Ishikawa (cell line): ENCODE measurements at regions not wholly inside any gene's neighbourhood (a gene's known extent, or its start where the extent isn't known, plus 50 kb on each side); places are given as distances from the start of the nearest gene placed in this dataset.

Source experiments
- CEBPB ChIP-seq: IDR thresholded peaks from 2 replicates; pipeline ENCODE4 v1.6.1; 2012
- CREB1 ChIP-seq: IDR thresholded peaks from 2 replicates; pipeline ENCODE4 v1.6.1; 2012; ENCODE audit warnings: low read depth
- EGR1 ChIP-seq: IDR thresholded peaks from 2 replicates; pipeline ENCODE4 v1.6.1; 2012
- EP300 ChIP-seq: IDR thresholded peaks from 2 replicates; pipeline ENCODE4 v1.6.1; 2012; ENCODE audit warnings: borderline replicate concordance
- FOXM1 ChIP-seq: IDR thresholded peaks from 2 replicates; pipeline ENCODE4 v1.6.1; 2012; ENCODE audit warnings: low read depth, borderline replicate concordance
- MAX ChIP-seq: IDR thresholded peaks from 2 replicates; pipeline ENCODE4 v1.6.1; 2012
- NFIC ChIP-seq: IDR thresholded peaks from 2 replicates; pipeline ENCODE4 v1.6.1; 2012
- RAD21 ChIP-seq: IDR thresholded peaks from 2 replicates; pipeline ENCODE4 v1.6.1; 2012; ENCODE audit warnings: low read depth
- REST ChIP-seq: IDR thresholded peaks from 2 replicates; pipeline ENCODE4 v1.6.1; 2012; ENCODE audit warnings: low read depth, mild to moderate bottlenecking
- TAF1 ChIP-seq: IDR thresholded peaks from 2 replicates; pipeline ENCODE4 v1.6.1; 2012; ENCODE audit warnings: low read depth, mild to moderate bottlenecking
- TCF12 ChIP-seq: IDR thresholded peaks from 2 replicates; pipeline ENCODE4 v1.6.1; 2012; ENCODE audit warnings: low read depth
- TEAD4 ChIP-seq: IDR thresholded peaks from 2 replicates; pipeline ENCODE4 v1.6.1; 2012
- USF1 ChIP-seq: IDR thresholded peaks from 2 replicates; pipeline ENCODE4 v1.6.1; 2012
- YY1 ChIP-seq: IDR thresholded peaks from 2 replicates; pipeline ENCODE4 v1.6.1; 2012; ENCODE audit warnings: low read depth
- ZBTB7A ChIP-seq: IDR thresholded peaks from 2 replicates; pipeline ENCODE4 v1.6.1; 2012; ENCODE audit warnings: low read depth

- TF ChIP-seq EP300: no peak
- no peak for TF ChIP-seq TCF12
These were observed 77.8 kb upstream of the PRDX4 start for GRCh38 chrX:23589496-23589895.

- TF ChIP-seq NFIC (no peak), TCF12 (no peak), USF1 (no peak), RAD21 (no peak), EP300 (no peak), YY1 (no peak), TAF1 (no peak), CEBPB (no peak), CREB1 (no peak)
These were observed 74.6 kb upstream of the PRDX4 start for GRCh38 chrX:23592741-23593140.

- TF ChIP-seq ZBTB7A (no peak), NFIC (no peak), FOXM1 (no peak), REST (no peak), TEAD4 (no peak), TAF1 (no peak), TCF12 (no peak), EP300 (no peak), EGR1 (no peak), CEBPB (no peak), YY1 (no peak), USF1 (no peak), CREB1 (no peak), RAD21 (no peak), MAX (no peak)
These were observed 68.7 kb upstream of the PRDX4 start for GRCh38 chrX:23598575-23598974.

- TF ChIP-seq EGR1 (no peak), USF1 (no peak), MAX (no peak), RAD21 (no peak), NFIC (no peak), TAF1 (no peak), REST (no peak), FOXM1 (no peak), CEBPB (no peak)
These were observed 63.8 kb upstream of the PRDX4 start for GRCh38 chrX:23603501-23603900.

- TF ChIP-seq CEBPB: no peak
- TF ChIP-seq FOXM1: no peak
- TF ChIP-seq CREB1: no peak
- no peak for TF ChIP-seq TEAD4
- TF ChIP-seq EGR1: no peak
- TF ChIP-seq TAF1: no peak
- TF ChIP-seq USF1: no peak
- no peak for TF ChIP-seq REST
- TF ChIP-seq ZBTB7A: no peak
These were observed 56.8 kb upstream of the PRDX4 start for GRCh38 chrX:23610495-23610894.
